ENCODE measurements at regions not wholly inside any gene's neighbourhood (a gene's known extent, or its start where the extent isn't known, plus 50 kb on each side); places are given as distances from the start of the nearest gene placed in this dataset.

DNA sequence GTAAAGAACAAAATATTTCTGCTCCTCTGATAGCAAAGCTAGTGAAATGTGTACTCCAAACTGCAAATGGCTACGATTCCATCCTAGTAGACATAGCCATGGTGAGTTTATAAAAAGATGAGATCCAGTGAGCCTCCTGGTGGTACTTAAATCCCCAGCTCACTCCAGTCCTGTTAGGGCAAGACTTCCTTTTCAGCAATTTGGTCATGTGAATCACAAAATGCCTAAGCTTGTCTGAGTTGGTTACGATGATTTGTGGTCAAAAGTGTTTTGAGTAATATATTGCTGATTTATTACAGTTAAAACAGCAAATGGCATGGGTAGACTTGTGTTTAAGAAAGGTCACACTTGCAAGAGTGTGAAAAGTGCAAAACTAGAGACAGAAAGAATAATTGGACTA, 102.7 kb upstream of the NAV3 start (continued):
- TF ChIP-seq SIN3A (IDR thresholded peaks at IDR 0.05; ENCODE audit: low read depth, low read length) (no peak), NR2C2 (IDR thresholded peaks at IDR 0.05; ENCODE audit: borderline replicate concordance, control insufficient read depth, insufficient read length, low read depth) (no peak), SMAD1 (IDR thresholded peaks at IDR 0.05; ENCODE audit: low read depth, partially characterized antibody) (no peak)

- ChIA-PET RAD21 (ENCODE audit: unreplicated experiment) (interaction anchor here (2.1 kb wide), 1 partner anchor 198 kb away, joined by 12 read pairs; no protein-coding TSS in a partner anchor), POLR2A (no interaction called here), CTCF (interaction anchor here (0.8 to 2.4 kb wide), 4 partner anchors 9 to 204 kb away, joined by 3 to 29 read pairs (median 3); no protein-coding TSS in a partner anchor), SMC1A (ENCODE audit: uncharacterized antibody, unreplicated experiment) (interaction anchor here (0.9 to 2.5 kb wide), 4 partner anchors 9 to 219 kb away, joined by 3 to 19 read pairs (median 5); no protein-coding TSS in a partner anchor)
- DNase-seq (ENCODE audit: low read depth, low spot score) = no peak
- Histone ChIP-seq H3K36me3 (ENCODE audit: control insufficient read depth in 2 of 2, insufficient read depth in 2 of 2, low read length in 1 of 2) (no peaks in the 10 kb centered on the region), H3K4me3 (no peak overlapping the region), H4K20me1 (ENCODE audit: control insufficient read depth, insufficient read depth) (no peaks in the 10 kb centered on the region), H3K9me3 (replicated peaks; ENCODE audit: control insufficient read depth, insufficient read depth, low read length) (no peaks in the 10 kb centered on the region), H3K79me2 (ENCODE audit: control insufficient read depth, insufficient read depth, low read length) (no peaks in the 10 kb centered on the region), H3K9ac (ENCODE audit: control insufficient read depth, insufficient read depth, low read length) (no peak overlapping the region), H3K4me2 (ENCODE audit: control insufficient read depth, insufficient read depth) (no peak overlapping the region), H2AFZ (ENCODE audit: control insufficient read depth, low read depth, low read length) (no peak overlapping the region), H3K27ac (ENCODE audit: control insufficient read depth, insufficient read depth) (no peak overlapping the region), H3K4me1 (ENCODE audit: control insufficient read depth, insufficient read depth, low read length) (no peaks in the 10 kb centered on the region), H3K27me3 (replicated peaks in 1 of 2; ENCODE audit: control insufficient read depth in 2 of 2, insufficient read depth in 2 of 2, low read length in 1 of 2) (no peaks in the 10 kb centered on the region)
- ATAC-seq = no peak
- BruUV-seq (replicated peaks) = no TSS peak
- 5% methylated on average over 4 of the region's 4 CpGs for WGBS (ENCODE audit: insufficient coverage, insufficient replicate concordance, low lambda C conversion rate, missing lambda C conversion rate)
- in situ Hi-C loops (cut with MboI) (loop anchor here (5.0 kb wide), 1 partner anchor 200 kb away; no protein-coding TSS in a partner anchor), intact Hi-C loops (cut with micrococcal nuclease; ENCODE audit: unreplicated experiment) (no loop called here)
- no peak for FAIRE-seq
- TF ChIP-seq NKRF (conservative IDR thresholded peaks at IDR 0.05) = no peak
These were observed 103.2 kb upstream of the NAV3 start for GRCh38 chr12:77727442-77728001.

Measured in GM12878 (cell line).